ENCODE measurements at regions not wholly inside any gene's neighbourhood (a gene's known extent, or its start where the extent isn't known, plus 50 kb on each side); places are given as distances from the start of the nearest gene placed in this dataset.

DNA sequence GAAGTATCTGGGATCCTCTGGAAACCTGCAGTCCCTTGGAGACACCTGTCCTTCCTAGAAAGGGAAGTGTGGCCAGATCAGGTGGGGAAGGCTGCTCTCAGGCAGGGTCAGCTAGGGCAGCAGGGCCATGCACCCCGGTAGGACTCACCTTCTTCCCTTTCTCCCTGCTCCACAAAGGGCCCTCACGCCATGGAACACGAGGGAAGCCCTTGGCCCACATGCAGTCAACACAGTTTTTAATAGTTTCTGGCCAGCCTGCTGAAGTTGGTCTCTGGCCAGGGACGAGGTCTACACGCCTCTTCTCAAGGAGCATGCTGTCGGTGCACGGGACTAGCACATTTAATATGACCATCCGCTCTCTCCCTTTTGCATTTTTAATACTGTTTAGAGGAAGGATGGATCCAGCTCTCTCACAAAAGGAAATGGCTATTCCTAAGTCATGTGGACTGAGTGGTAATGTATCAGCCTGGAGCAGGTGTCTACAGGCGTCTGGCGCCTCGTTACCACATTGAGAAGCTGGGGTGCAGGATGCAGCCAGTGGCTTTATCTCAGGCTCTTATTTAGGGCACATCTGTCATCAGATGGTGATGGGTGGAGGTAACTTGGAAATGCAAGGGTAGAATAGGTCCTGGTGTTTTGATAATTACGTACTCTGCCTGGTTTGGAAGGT lies 153.9 kb downstream of the KLF13 start:
- no peak for TF ChIP-seq POLR2AphosphoS5 (IDR thresholded peaks at IDR 0.05; ENCODE audit: borderline replicate concordance, low read depth, low read length)
- TF ChIP-seq FOXP2 (optimal IDR thresholded peaks at IDR 0.05; ENCODE audit: control extremely low read depth, extremely low read length, insufficient read depth) = no peak
- no peak for TF ChIP-seq EZH2 (IDR thresholded peaks at IDR 0.05)
